Activated CD8-positive, alpha-beta memory T cell treated with anti-CD3 and anti-CD28 coated beads for 1 hour (primary cell): ENCODE measurements at regions not wholly inside any gene's neighbourhood (a gene's known extent, or its start where the extent isn't known, plus 50 kb on each side); places are given as distances from the start of the nearest gene placed in this dataset.

Experiments used
- DNase-seq, 2 donors: peaks; one replicate each; pipeline ENCODE4 v3.0.0-alpha.2; 2020; ENCODE audit warnings: low read depth in 1 of 2; ENCODE audit errors: extremely low read depth in 1 of 2

- no peak for DNase-seq
Observed at GRCh38 chr18:10404168-10404567, 50.3 kb upstream of the APCDD1 start.
